ENCODE measurements at regions not wholly inside any gene's neighbourhood (a gene's known extent, or its start where the extent isn't known, plus 50 kb on each side); places are given as distances from the start of the nearest gene placed in this dataset.
"Not testable (repeated sequence)": the region's sequence is repeated elsewhere in the genome, so short reads cannot be mapped to it uniquely, and the experiment has no call there.

DNA sequence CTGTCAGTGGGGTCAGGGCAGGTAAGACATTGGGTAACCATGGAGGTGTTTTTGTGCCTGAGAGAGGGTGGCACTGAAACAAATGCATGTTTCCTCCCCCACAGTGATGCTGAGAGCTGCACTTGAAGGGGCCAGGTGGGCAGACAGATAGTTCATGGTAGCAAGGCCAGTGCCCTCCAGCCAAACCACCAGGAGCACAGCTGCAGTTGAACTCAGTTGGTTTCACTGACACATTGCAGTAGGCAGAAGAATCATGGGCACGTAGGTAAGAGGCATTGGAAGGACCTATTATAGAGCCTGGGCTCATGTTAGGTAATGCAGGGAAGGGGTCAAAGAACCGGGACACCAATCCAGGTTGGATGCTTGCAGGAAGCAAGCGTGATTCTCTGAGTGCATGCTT is 93.2 kb upstream of the ARL4C start:
- DNase-seq, result no peak

DNA sequence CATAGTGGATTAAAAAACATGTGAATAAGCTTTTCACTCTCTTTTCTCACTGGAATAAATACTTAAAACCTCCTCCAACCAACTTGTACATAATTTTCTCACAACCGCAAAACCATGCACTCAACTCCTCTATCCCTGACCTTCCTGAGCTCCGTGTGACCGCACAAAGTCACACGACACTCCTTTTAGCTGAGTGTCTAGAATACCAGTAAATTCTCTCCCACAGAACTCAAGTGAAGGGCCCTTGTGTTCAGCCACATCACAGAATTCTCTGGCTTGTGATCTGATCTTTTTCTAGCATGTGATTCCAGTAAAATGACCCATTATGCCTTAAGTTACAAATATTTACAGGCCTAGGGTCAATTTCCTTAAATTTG is 91.2 kb upstream of the ARL4C start:
- no peak for DNase-seq

DNA sequence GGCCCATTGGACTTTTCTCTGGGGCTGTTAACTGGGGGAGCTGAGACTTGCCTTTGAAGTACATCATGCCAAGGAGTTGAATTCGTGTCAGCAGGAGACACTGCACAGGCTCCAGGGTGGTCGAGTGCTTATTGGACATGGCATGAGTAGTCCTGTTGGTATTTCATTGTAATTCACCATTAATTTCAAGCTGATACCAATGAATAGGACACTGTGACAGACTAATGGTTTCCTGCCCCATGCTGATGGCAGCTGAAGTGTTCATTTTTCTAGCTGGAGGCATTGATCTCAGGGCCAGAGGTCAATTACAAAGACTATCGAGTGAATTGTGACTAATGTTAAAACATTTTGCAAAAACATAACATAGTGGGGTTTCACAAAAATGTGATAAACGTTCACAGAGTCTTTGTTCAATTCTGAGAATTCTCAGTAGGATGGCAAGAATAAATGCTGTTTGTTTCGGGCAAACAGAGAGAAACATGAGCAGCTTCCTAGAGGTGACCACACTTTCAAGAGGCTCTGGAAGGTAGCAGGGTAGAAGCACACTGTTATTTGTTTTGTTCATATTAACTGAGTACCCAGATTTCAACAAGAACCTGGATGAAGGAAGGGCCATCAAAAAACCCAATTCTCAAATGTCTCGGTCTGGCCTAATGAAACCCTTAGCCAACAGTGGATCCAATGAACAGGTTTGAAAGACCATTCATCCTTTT is 90.6 kb upstream of the ARL4C start:
- DNase-seq, result no peak

DNA sequence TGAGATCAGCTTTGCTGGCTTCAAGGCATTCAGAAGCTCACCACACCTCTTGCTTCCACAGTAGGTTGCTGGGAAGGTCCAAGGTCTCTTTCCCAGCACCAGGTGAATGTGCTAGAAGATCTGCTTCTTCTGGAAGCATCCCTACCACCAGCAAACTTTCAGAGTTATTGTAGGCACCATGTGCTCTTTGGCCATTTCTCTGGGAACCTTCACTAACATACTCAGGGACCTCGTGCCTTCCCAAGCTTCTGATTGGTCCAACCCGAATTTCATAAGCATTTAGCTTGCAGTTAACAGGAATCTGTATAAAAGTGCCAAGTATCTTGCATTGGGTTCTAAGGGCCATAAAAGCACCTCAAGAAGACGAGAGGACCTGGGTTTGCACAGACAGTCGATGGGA is 86.5 kb upstream of the ARL4C start:
- DNase-seq, result no peak

DNA sequence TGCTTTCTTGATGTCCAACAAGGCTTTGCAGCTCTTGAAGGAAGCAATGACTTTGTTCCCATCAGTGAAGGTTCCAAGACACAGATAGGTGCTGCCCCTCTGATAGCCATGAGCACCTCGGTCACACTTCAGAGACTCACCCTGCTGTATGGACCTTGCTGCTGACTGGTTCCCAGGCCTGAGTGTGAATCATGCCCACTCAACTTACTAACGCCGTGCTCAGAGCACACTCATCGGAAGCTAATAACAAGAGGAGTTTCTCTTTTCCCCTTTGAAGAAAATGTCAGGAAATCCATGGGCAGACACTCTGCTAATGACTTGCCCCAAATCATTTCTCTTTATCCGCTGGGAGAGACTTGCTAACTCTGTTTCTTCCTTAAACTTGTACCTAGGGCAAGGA is 83.8 kb upstream of the ARL4C start:
- DNase-seq, result no peak

DNA sequence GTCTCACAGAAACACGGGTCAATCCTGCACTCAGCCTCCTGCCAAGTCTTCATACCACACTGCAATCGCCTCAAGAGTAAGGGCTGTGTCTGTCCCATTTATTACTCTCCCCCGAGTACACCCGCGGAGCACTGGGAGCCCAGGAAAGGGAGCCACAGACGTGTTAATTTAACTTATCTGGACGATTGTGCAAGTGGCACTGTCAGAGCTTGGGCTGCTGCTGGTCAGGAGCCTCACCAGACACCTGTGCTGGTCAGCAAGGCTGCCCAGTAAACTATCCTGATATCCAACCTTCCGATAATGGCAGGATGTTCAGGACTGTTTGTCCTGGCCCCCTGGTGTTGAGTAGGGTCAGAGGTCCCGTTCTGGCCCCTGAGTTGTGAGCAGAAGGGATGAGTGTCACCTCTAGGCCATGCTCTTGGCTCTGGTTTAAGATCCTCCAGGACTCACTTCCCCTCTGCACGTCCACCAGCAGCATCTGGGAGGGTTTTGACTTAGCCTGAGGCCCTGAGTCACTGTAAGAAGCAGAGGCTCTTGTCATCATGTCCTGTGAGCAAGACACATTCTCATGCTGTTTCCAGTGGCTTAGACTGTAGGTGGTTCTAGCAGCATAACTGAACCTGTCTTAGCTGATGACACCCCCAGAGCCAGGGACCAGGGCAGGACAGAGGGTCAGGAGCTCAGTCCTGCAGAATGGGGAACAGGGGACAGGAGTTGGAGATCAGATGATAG is 82.5 kb upstream of the ARL4C start:
- DNase-seq, result no peak

DNA sequence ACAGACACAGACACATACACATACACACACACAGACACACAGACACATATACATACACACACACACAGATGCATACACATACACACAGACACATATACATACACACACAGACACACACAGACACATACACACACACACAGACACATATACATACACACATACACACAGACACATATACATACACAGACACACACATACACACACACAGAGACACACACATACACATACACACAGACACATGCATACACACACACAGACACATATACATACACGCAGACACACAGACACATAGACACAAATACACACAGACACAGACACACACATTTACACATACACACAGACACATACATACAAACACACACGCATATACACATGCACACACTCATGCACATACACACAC is 81.5 kb upstream of the ARL4C start:
- DNase-seq, result no peak

DNA sequence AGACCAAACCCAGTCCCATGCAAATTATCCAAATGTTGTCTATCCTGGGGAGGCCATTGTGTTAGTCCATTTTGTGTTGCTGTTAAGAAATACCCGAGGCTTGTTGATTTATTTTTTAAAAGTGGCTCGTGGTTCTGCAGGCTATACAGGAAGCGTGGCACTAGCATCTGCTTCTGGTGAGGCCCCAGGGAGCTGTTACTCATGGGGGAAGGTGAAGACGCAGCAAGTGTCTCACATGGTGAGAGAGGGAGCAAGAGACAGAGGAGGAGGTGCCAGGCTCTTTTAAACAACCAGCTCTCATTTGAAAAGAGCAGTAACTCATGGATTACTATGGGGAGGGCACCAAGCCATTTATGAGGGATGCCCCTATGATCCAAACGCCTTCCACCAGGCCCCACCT is 80.3 kb upstream of the ARL4C start:
- no peak for DNase-seq

DNA sequence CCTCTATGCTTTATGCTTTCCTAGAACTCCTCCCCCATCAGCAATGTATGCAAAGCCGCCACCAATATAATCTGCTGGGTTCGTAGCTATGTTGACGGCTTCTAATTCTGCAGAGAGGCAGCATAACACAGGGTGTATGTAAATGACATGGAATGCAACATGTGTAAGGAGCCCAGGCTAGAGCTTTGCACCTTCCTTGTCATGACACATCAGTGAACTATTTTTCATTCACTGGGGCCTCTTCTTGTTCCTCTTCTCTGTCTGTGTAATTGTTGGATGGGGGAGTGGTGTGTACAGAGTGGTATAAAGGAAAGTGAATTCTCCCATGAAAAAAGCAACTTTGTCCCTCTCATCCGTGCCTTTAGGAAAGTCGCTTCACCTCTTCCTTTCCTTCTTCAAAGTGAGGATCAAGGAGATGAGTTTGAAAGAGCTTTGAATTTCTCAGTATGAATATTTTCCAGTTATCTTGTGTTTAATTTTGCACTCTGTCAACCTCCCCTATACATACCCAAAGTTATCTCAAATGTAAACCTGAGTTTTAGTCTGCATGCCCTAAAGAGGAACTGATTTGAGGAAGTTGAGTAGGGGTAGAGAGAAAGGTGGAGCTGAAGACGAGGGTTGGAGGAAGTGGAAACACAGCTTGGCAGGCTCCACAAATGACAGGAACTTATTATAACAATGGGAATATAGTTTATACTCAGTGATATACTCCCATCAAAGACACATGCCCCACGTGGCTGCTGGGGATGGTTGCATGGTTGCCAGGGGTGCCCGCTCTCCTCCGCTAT is 74.9 kb upstream of the ARL4C start:
- DNase-seq, result no peak

DNA sequence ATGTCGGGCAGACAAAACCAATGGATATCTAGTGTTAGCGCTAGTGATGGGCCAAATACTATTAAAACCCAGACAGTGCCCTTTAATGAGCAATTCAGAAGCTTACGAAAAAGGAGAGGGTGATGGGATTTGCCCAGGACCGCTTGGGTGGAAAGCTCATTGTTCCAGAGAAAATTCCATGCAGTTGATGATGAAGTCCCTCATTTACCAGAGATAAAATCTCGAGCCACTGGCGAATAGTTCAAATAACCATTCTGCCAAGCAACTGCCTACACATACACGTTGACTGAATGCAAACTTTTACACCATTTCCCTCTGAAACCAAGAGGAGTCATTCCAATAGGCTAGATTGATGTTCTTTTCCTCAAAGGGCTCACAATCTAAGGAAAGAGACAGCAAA is 73.6 kb upstream of the ARL4C start:
- no peak for DNase-seq

DNA sequence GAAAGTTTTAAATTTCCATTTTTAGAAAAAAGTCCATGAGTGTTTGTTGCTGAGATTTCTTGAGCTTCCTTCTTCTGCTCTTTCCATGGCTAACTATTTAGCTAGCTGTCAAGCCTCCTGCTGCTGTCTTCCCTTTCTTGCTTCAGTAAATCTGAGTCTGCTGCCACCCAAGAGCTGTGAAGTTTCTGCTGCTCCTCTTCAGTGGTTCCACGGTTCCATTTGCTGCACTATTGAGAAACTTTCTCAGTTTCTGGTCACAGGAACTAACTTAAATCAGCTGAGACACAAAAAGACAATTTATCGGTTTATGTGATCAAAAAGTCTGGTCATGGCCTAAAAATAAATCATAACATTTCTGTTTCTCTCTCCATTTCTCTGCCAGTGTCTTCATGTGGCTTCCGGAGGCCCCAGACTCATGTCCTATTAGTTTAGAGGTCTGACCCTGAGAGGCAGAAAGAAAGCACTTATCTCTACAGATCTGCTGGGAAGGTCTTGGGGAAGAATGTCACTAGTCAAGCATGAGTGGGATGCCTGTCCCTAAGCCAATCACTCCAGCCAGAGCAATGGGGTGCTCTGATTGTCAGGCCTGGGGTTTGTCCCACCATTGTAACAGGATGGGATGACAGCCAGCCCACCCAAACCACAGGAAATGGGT is 73.0 kb upstream of the ARL4C start:
- no peak for DNase-seq

DNA sequence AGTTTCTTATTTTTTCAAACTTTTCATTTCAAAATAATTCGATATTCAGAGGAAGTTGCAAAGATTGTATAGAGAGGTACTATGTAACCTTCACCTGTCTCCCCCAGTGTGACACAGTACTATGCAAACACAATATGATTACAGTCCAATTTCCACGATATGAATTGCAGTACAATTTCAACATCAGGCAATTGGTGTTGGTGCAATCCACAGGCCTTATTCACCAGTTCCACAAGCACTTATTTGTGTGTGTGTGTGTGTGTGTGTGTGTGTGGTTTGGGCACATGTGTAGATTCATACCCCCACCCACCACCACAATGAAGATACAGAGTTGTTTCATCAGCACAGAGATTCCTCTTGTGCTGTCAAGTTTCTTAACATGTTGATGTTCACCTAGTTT is 69.7 kb upstream of the ARL4C start:
- DNase-seq, result no peak

DNA sequence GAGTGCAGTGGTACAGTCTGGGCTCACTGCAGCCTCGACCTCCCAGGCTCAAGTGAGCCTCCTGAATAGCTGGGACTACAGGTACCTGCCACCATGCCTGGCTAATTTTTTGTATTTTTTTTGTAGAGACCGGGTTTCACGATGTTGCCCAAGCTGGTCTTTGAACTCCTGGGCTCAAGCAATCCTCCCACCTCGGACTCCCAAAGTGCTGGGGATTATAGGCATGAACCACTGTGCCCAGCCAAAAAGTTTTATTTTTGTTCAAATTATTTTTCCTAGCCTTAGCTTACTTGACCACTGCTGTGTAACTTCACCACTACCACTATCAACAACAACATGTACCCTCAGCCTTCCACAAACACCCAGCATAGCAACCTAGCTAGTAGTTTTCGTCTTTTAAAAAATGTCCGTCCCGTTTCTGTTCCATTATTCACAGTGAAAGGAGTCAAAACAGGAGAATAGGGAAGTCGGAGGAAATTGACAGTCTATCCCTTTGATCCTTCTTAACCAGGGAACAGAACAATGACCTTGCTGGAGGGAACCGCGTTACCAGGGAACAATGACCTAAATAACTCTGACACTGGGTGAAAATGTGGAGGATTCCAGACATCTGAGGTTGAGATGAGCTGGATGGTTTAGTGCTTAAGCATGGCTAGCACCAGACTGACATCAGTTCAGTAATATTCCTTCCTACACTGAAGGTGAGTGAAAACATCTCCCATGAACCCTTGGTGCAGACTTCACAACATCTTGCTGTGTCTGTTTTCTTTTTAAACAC is 69.2 kb upstream of the ARL4C start:
- no peak for DNase-seq

DNA sequence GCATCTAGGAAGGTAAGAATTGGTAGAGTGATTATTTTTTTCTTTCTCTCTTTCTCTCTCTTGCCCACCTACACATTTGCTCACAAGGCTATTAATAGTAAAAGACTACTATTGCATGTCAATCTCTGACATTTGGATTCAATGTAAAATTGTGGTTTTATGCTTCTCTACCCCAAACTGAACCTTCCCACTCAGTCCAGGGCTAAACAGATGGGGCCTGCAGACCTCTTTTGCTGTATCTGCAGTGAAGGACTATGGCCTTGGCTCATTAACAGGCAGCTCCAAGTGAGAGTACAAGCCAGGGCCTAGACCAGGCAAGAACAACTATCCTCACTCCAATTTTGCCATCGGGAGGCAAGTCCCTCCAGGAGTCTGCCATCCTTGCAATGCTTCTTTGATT is 68.3 kb upstream of the ARL4C start:
- DNase-seq, result no peak

DNA sequence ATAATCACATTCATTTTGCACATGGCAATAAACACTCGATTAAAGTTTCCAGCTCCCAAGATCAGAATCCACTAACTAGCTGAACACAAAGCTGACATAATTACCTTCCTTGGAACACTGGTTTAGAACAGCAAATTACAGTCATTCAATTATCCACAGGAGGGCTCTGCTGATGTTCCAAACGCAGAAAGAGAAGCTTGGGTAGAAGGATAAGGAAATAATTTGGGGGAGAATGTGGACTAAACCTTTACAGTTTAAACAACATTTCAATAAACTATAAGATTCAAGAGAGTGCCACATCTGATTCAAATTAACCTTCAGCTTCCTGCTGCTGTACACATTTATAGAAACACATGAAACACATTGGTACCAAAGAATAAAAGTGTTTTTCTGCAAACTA is 67.8 kb upstream of the ARL4C start:
- DNase-seq, result no peak

DNA sequence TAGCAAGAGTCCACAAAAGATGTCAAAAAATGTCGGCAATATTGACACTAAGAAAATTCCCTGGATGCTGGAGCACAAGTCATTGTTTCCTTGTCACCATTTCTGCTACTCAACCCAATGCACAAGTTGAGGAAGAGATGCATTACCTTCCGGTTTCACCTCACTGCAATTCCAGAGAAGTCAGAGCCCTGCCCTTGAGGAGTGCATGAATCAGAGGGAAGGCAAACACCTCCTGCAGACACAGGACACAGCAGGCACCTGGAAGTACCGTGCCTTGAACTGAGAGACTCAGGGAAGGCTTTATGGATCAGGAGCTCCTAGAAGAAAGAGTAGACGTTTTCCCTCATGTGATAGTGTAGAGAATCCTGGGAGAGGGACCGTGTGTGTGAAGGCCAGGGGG is 62.7 kb upstream of the ARL4C start:
- DNase-seq, result no peak

DNA sequence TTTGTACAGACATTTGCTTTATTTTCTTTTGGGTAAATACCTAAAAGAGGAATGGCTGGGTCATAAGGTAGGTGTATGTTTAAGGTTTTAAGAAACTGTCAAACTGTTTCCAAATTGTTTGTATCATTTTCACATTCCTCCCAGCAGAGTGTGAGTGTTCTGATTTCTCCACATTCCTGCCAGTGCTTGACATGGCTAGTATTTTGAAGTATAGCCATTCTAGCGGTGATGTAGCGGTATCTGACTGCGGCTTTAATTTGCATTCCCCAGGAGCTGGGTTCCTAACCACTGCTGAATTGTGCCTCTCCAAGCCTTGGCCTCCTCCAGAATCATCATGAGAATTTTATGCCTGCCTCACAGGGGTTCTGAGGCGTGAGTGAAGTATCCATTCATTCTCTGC is 61.8 kb upstream of the ARL4C start:
- DNase-seq, result no peak

DNA sequence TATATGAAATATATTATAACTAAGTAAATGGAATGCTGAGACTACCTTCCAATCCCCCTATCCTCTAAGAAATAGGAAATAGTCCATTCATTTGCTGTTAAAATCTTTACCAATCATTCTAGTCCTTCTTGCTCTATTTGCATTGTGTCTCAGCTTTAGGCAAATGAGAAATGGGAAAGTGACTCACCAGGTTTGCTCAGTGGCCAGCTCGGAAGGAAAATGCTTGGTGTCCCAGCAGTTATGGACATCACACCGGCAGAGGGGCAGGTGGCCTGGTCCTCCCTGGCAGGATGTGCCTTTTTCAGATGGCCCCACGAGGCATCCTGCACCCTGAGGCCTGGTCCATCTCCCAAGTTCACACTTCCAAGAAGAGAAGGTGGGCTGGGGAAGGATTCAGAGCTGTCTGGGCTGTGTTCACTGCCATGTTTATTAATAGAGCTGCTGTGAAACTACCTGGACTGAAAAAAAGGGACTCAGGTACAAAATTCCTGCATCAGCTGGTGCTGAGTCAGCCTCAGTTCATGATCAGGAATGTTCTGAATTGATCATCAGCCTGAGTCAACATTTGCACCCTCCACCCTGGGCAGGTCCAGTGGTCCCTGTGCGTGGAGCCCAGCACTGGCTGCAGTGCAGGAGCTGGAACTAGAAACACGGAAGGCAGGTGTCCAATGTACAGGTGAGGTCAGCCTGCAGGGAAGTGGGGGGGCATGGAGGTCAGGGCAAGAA is 60.1 kb upstream of the ARL4C start:
- no peak for DNase-seq

DNA sequence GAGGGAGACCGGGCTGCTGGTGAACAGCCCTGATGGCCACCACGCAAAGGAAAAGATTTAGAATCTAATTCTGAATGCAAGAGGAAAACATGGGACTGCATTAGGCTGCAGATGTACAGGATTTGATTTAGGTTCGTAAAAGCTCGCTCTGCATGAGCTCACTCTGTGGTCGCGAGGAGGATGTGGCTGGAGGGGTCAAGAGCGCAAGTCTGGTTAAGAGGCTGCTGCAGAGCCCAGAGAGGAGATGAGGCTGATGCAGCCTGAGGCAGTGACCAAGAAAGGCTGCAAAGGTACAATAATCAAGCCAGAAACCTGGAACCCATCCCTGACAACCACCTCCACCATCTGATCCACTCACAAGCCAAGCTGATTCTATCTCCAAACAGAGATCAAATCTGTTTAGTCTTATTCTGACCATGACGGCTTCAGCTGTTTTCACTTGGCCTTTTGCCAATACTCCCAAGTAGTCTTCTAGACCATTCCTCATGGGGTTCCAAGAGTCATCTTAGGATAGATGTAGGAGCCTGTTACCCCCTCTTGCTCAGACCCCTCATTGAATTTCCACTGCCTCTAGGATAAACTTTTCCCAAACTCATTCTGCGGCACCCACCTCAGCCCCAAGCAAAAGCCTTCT is 58.9 kb upstream of the ARL4C start:
- DNase-seq, result no peak

DNA sequence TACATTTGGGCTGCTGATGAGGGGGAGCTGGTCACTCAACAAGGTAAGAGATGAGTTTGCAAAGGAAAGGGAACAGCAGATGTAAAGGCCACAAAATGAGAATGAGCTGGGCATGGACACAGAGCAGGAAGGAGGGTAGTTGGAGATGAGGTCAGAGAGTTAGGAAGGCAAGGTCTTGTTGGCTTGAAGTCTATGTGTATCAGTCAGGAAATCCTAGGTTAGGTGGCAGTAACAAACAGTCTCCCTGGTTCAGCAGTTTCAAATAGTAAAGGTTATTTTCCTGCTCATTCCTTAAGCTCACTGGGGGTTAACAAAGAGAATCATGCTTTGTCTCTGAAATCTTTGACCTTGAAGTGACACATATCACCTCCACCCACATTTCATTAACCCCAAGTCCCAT is 58.3 kb upstream of the ARL4C start:
- no peak for DNase-seq

DNA sequence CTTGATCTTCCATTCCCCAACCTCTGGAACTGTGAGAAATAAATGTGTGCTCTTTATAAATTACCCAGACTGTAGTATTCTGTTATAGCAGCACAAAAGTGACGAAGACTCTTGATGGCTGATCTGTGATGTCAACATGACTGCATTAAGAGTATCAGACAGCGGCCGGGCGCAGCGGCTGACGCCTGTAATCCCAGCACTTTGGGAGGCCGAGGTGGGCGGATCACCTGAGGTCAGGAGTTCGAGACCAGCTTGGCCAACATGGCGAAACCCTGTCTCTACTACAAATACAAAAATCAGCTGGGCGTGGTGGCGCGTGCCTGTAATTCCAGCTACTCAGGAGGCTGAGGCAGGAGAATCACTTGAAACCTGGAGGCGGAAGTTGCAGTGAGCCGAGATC is 56.3 kb upstream of the ARL4C start:
- DNase-seq, result not testable (repeated sequence)
